ENCODE measurements at regions not wholly inside any gene's neighbourhood (a gene's known extent, or its start where the extent isn't known, plus 50 kb on each side); places are given as distances from the start of the nearest gene placed in this dataset.

- Mint-ChIP-seq H3K9me3 (peaks cover 14 to 32% (median 17%) of the 10 kb centered on the region in 5 donors), H3K4me1 (no peaks in the 10 kb centered on the region), H3K27ac (no peak overlapping the region), H3K27me3 (peaks cover 0 to 1% of the 10 kb centered on the region in 2 donors), H3K4me3 (no peak overlapping the region), H3K36me3 (peaks cover 0 to 3% (median 0%) of the 10 kb centered on the region in 3 donors)
- no peaks in the 10 kb centered on the region for H3K36me3 ChIP-seq (ENCODE audit: insufficient read depth, low read length)
- H3K4me3 ChIP-seq (ENCODE audit: low read length), result no peak overlapping the region
- no peaks in the 10 kb centered on the region for H3K27me3 ChIP-seq (ENCODE audit: insufficient read depth, low read length, poor library complexity, severe bottlenecking)
- ChIA-PET CTCF (no interaction called here), POLR2A (no interaction called here)
- no peaks in the 10 kb centered on the region for H3K9me3 ChIP-seq (ENCODE audit: low read length)
- no peaks in the 10 kb centered on the region for H3K4me1 ChIP-seq (ENCODE audit: insufficient read depth, low read length)
- H3K27ac ChIP-seq (ENCODE audit: low read depth, low read length), result no peak overlapping the region
- DNase-seq, result no peak
Measured at GRCh38 chr11:23846902-23847422, 649.9 kb upstream of the LUZP2 start.

DNA sequence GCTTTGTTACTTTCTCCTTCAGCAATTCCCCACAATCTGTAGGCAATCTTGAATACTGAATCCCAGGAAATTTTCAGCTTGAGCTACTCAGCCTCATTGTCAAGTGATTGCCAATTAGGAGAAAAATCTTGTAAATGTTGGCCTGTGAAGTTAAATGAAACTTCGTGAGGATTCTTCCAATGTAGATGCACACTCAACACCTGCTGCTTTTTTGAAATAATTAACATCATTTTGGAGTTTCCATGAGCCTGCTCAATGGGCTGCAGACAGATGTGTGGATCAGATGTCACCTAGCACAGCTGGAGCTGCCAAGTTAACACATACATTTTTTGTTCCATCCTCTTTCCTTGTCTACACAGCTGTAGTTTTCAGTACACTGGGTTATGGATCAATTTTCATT lies 645.6 kb upstream of the LUZP2 start:
- H3K27ac ChIP-seq (ENCODE audit: low read depth, low read length), result no peak overlapping the region
- no peaks in the 10 kb centered on the region for H3K9me3 ChIP-seq (ENCODE audit: low read length)
- peaks cover 5 to 14% (median 6%) of the 10 kb centered on the region in 5 donors for H3K9me3 Mint-ChIP-seq
- no peaks in the 10 kb centered on the region for H3K27me3 ChIP-seq (ENCODE audit: insufficient read depth, low read length, poor library complexity, severe bottlenecking)
- no peaks in the 10 kb centered on the region for H3K27me3 Mint-ChIP-seq
- H3K4me3 ChIP-seq (ENCODE audit: low read length), result no peak overlapping the region
- H3K36me3 Mint-ChIP-seq, result no peaks in the 10 kb centered on the region
- H3K4me1 Mint-ChIP-seq, result no peaks in the 10 kb centered on the region
- H3K27ac Mint-ChIP-seq, result no peak overlapping the region
- H3K4me1 ChIP-seq (ENCODE audit: insufficient read depth, low read length), result no peaks in the 10 kb centered on the region
- CTCF ChIA-PET, result no interaction called here
- H3K4me3 Mint-ChIP-seq, result no peak overlapping the region
- H3K36me3 ChIP-seq (ENCODE audit: insufficient read depth, low read length), result no peaks in the 10 kb centered on the region
- POLR2A ChIA-PET, result no interaction called here
- no peak for DNase-seq

DNA sequence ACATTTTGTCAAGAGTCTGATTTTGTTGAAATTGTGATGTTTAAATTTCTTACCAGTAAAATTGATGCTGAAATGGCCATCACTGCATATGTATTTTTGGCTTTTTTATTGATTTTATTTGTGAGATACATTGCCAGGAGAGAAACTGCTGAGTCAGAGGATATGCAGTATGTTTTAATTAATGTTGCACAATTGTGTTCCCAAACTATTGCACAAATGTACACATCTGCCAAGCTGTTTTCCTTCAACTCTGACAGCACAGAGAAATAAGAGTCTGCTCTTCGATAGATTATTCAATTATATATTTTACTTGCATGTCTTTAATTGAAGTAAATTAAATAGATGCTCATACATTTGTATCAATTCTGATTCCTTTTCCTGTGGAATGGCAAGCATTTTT lies 640.2 kb upstream of the LUZP2 start:
- Histone ChIP-seq H3K4me1 (ENCODE audit: insufficient read depth, low read length) (no peaks in the 10 kb centered on the region), H3K9me3 (ENCODE audit: low read length) (no peaks in the 10 kb centered on the region), H3K27me3 (ENCODE audit: insufficient read depth, low read length, poor library complexity, severe bottlenecking) (no peaks in the 10 kb centered on the region), H3K27ac (ENCODE audit: low read depth, low read length) (no peak overlapping the region), H3K4me3 (ENCODE audit: low read length) (no peak overlapping the region), H3K36me3 (ENCODE audit: insufficient read depth, low read length) (no peaks in the 10 kb centered on the region)
- POLR2A ChIA-PET, result no interaction called here
- Mint-ChIP-seq H3K9me3 (peaks cover 0 to 21% (median 5%) of the 10 kb centered on the region in 5 donors), H3K27me3 (no peaks in the 10 kb centered on the region), H3K4me1 (no peaks in the 10 kb centered on the region), H3K27ac (no peak overlapping the region), H3K4me3 (no peak overlapping the region), H3K36me3 (no peaks in the 10 kb centered on the region)
- CTCF ChIA-PET, result no interaction called here
- DNase-seq, result no peak

DNA sequence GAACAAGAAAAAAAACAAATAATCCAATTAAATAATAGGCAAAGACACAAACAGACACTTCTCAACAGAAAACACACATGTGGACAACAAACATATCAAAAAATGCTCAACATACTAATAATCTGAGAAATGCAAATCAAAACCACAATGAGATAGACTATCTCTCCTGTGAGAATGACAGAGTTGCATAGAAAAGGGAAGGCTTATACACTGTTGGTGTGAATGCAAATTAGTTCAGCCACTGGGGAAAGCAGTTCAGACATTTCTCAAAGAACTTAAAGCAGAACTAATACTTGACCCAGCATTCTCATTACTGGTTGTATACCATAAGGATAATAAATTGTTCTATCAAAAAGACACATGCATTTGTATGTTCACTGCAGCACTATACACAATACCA lies 637.8 kb upstream of the LUZP2 start:
- POLR2A ChIA-PET, result no interaction called here
- no peaks in the 10 kb centered on the region for H3K36me3 Mint-ChIP-seq

GRCh38 chr11:23861615-23862014 lies 635.2 kb upstream of the LUZP2 start:
- Histone ChIP-seq H3K36me3 (ENCODE audit: insufficient read depth, low read length) (no peaks in the 10 kb centered on the region), H3K4me3 (ENCODE audit: low read length) (no peak overlapping the region), H3K27me3 (ENCODE audit: insufficient read depth, low read length, poor library complexity, severe bottlenecking) (no peaks in the 10 kb centered on the region), H3K9me3 (ENCODE audit: low read length) (no peaks in the 10 kb centered on the region), H3K4me1 (ENCODE audit: insufficient read depth, low read length) (no peaks in the 10 kb centered on the region), H3K27ac (ENCODE audit: low read depth, low read length) (no peak overlapping the region)
- H3K27me3 Mint-ChIP-seq, result no peaks in the 10 kb centered on the region
- ChIA-PET CTCF (no interaction called here), POLR2A (no interaction called here)
- no peak for DNase-seq
- no peaks in the 10 kb centered on the region for H3K36me3 Mint-ChIP-seq
- peaks cover 0 to 26% (median 7%) of the 10 kb centered on the region in 5 donors for H3K9me3 Mint-ChIP-seq
- no peak overlapping the region for H3K27ac Mint-ChIP-seq
- no peak overlapping the region for H3K4me3 Mint-ChIP-seq
- H3K4me1 Mint-ChIP-seq, result no peaks in the 10 kb centered on the region

More for the DNA sequence above, 637.8 kb upstream of the LUZP2 start:
- no peak overlapping the region for H3K4me3 Mint-ChIP-seq
- Histone ChIP-seq H3K4me3 (ENCODE audit: low read length) (no peak overlapping the region), H3K9me3 (ENCODE audit: low read length) (no peaks in the 10 kb centered on the region), H3K4me1 (ENCODE audit: insufficient read depth, low read length) (no peaks in the 10 kb centered on the region), H3K36me3 (ENCODE audit: insufficient read depth, low read length) (no peaks in the 10 kb centered on the region), H3K27me3 (ENCODE audit: insufficient read depth, low read length, poor library complexity, severe bottlenecking) (no peaks in the 10 kb centered on the region), H3K27ac (ENCODE audit: low read depth, low read length) (no peak overlapping the region)
- no peak overlapping the region for H3K27ac Mint-ChIP-seq
- H3K4me1 Mint-ChIP-seq, result no peaks in the 10 kb centered on the region
- no peak for DNase-seq
- no peaks in the 10 kb centered on the region for H3K27me3 Mint-ChIP-seq
- CTCF ChIA-PET, result no interaction called here
- peaks cover 0 to 22% (median 5%) of the 10 kb centered on the region in 5 donors for H3K9me3 Mint-ChIP-seq

DNA sequence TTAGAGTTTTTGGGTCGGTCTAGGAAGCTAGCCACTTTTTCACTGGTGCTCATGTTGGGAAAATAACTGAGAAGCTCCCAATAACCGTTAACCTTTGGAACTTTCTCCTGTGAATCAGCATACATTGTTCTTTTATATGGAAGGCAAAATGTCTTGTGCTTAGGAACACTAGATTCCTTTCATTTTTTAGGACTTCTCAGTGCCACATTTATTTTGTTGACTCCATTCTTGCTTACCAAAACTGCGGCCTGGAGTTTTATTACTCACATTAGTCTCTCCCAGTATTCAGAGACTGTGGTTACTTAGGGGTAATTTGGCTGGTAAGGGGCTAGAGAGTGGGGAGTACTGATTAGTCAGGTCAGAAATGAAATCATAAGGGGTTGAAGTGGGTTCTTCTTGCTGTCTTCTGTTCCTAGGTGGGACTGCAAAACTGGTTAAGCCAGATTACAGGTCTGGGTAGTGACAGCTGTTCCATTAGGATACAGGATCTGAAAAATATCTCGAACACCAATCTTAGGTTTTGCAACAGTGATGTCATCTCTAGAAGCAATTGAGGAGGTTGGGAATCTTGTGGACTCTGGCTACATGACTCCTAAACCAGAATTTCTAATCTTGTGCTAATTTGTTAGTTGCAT lies 631.4 kb upstream of the LUZP2 start:
- Histone ChIP-seq H3K27ac (ENCODE audit: low read depth, low read length) (no peak overlapping the region), H3K9me3 (ENCODE audit: low read length) (no peaks in the 10 kb centered on the region), H3K4me3 (ENCODE audit: low read length) (no peak overlapping the region), H3K4me1 (ENCODE audit: insufficient read depth, low read length) (no peaks in the 10 kb centered on the region), H3K36me3 (ENCODE audit: insufficient read depth, low read length) (no peaks in the 10 kb centered on the region), H3K27me3 (ENCODE audit: insufficient read depth, low read length, poor library complexity, severe bottlenecking) (no peaks in the 10 kb centered on the region)
- H3K4me3 Mint-ChIP-seq, result no peak overlapping the region
- CTCF ChIA-PET, result no interaction called here
- no peaks in the 10 kb centered on the region for H3K4me1 Mint-ChIP-seq
- no peaks in the 10 kb centered on the region for H3K36me3 Mint-ChIP-seq
- DNase-seq, result no peak
- no peaks in the 10 kb centered on the region for H3K27me3 Mint-ChIP-seq
- no peak overlapping the region for H3K27ac Mint-ChIP-seq
- peaks cover 4 to 22% (median 11%) of the 10 kb centered on the region in 5 donors for H3K9me3 Mint-ChIP-seq
- POLR2A ChIA-PET, result no interaction called here

GRCh38 chr11:23866641-23867040 lies 630.2 kb upstream of the LUZP2 start:
- CTCF ChIA-PET, result no interaction called here
- Histone ChIP-seq H3K36me3 (ENCODE audit: insufficient read depth, low read length) (no peaks in the 10 kb centered on the region), H3K4me3 (ENCODE audit: low read length) (no peak overlapping the region), H3K4me1 (ENCODE audit: insufficient read depth, low read length) (no peaks in the 10 kb centered on the region), H3K9me3 (ENCODE audit: low read length) (no peaks in the 10 kb centered on the region), H3K27me3 (ENCODE audit: insufficient read depth, low read length, poor library complexity, severe bottlenecking) (no peaks in the 10 kb centered on the region), H3K27ac (ENCODE audit: low read depth, low read length) (no peak overlapping the region)
- POLR2A ChIA-PET, result no interaction called here
- no peak overlapping the region for H3K4me3 Mint-ChIP-seq
- peaks cover 9 to 22% (median 14%) of the 10 kb centered on the region in 5 donors for H3K9me3 Mint-ChIP-seq
- DNase-seq, result no peak
- no peaks in the 10 kb centered on the region for H3K36me3 Mint-ChIP-seq
- no peaks in the 10 kb centered on the region for H3K4me1 Mint-ChIP-seq
- H3K27me3 Mint-ChIP-seq, result no peaks in the 10 kb centered on the region
- H3K27ac Mint-ChIP-seq, result no peak overlapping the region

DNA sequence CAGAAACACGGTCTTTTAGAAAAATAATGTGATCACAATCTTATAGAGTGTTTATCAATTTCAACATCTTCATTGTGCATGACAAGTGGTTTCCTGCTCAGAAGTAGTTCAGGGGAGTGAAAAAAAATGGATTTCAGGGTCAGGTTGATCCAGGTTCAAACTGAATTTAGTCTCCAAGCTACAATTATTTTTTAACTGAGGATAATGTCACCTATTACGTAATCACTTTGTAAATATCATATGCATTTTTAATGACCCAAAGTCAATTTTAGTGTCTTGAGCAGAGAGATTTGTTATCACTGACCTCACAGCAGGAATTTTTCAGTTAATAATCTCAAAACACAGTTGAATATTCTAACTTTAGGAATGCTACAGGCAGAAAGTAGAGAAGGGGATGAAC lies 627.2 kb upstream of the LUZP2 start:
- H3K4me3 ChIP-seq (ENCODE audit: low read length), result no peak overlapping the region
- Mint-ChIP-seq H3K4me3 (no peak overlapping the region), H3K27ac (no peak overlapping the region), H3K4me1 (no peaks in the 10 kb centered on the region), H3K9me3 (peaks cover 8 to 31% (median 11%) of the 10 kb centered on the region in 5 donors), H3K27me3 (no peaks in the 10 kb centered on the region), H3K36me3 (peaks cover 0 to 3% (median 0%) of the 10 kb centered on the region in 3 donors)
- no peaks in the 10 kb centered on the region for H3K27me3 ChIP-seq (ENCODE audit: insufficient read depth, low read length, poor library complexity, severe bottlenecking)
- CTCF ChIA-PET, result no interaction called here
- H3K27ac ChIP-seq (ENCODE audit: low read depth, low read length), result no peak overlapping the region
- DNase-seq, result no peak
- no peaks in the 10 kb centered on the region for H3K4me1 ChIP-seq (ENCODE audit: insufficient read depth, low read length)
- no peaks in the 10 kb centered on the region for H3K36me3 ChIP-seq (ENCODE audit: insufficient read depth, low read length)
- POLR2A ChIA-PET, result no interaction called here
- no peaks in the 10 kb centered on the region for H3K9me3 ChIP-seq (ENCODE audit: low read length)
